H54 (cell line): ENCODE measurements at regions not wholly inside any gene's neighbourhood (a gene's known extent, or its start where the extent isn't known, plus 50 kb on each side); places are given as distances from the start of the nearest gene placed in this dataset.

Source experiments
- DNase-seq: peaks from one replicate; pipeline ENCODE4 v3.0.0; 2011; ENCODE audit warnings: low spot score, mixed read lengths; ENCODE audit not compliant: insufficient read length
- FAIRE-seq: peaks from 3 replicates; lab custom pipeline; 2011; peaks lifted over from hg19 to GRCh38; lab: Jason Lieb, UNC
- POLR2A ChIP-seq: IDR thresholded peaks from 2 replicates; pipeline ENCODE4 v1.6.1; 2011; ENCODE audit warnings: low read depth, mild to moderate bottlenecking, low read length

DNA sequence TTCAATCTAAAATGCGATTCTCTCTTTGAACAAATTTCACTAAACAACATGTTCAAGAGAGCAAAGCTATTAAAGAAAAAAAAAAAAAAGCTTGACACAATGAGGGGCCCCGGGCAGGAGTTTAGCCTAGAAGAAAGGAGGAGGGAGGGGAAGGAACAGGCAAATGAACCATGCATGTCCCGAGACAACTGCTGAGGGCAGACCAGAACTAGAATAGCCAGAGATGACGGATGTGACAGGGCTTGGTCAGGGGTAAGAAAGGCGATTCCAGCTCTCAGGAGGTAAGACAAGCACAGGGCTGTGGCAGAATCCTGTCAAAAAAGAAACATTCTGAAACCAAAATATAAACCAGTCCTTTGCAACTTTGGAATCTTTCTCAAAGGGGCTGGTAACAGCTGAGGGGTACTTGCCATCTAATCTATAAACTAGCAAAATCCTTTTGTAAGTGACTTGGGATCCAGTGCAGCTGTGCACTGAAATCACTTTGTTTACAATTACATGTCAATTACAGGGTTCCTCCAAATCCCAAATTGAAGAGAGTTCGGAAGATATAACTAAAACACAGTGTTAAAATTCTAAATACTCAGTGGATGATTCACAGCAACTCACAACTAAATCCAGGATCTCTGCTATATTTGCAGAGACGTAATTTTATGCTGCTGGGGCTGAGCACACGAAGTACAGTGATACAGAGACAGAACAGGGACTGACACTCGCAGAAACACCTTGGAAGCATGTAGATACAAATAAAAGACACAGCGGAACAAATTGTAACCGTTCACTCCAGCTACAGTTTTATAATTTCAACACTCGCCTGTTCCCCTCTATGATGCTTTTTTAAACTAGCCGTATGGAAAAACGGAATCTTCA lies 567.4 kb upstream of the ZFHX3 start:
- TF ChIP-seq POLR2A: no peak
- FAIRE-seq: no peak
- DNase-seq: no peak

DNA sequence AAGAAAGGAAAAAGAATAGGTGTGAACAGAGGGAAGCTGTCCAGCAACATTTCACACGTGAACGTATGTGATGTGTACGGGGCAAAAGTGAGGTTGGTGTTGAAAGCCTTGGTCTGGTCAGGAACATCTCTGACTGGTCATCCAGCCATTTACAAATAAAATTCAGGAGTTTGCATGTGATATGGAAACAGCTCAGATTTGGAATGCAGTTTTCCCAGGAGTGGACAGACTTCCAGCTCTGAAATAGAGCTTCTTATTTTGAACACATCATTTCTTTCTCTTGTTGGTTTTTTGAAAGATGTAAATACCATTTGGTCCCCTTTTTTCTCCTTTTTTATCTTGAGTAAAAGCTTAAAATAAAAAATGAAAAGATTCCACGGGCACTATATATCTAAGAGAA lies 566.2 kb upstream of the ZFHX3 start:
- FAIRE-seq: no peak
- no peak for DNase-seq
- TF ChIP-seq POLR2A: no peak

DNA sequence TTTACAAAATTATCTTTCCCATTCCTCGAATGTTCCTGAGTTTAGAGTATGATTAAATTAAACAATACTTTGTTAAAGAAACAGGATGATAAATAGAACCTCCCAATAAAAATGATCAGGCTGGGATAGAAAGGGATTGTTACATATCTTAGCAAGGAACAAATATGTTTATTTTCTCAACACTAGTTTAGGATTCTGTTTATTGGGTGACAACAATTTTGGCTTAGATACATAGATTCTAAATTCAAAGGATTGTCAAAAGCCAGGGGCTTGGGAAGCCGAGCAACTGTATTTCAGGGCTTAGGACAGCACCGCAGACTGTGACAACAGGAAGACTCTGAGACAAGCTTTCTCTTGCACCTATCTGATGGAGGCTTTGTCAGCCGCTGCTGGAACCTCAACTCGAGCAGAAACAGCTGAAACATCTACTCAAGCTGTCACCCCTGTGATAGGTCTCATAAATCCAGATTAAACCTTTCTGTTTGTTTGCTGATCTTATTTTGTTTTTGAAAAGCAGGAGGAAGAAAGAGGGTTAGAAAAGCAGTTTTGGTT lies 562.8 kb upstream of the ZFHX3 start:
- no peak for FAIRE-seq
- no peak for TF ChIP-seq POLR2A
- DNase-seq: no peak

DNA sequence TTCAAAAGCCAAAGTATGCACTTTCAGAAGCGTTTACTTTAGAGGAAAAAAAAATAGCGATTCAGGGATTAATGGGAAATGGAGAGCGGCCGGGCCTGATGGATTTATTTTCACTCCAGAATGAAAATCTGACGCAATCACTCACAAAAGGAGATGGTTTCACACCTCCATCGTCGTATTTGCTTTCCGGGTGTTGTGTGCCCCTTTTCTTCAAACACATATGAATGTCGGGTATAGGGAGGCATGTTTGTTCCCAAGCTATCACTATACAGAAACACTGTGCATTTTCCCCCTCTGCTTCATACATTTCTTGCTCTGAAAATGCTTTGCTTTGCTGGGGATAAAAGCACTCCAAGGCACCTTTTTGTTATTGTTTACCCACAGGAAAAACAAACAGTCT lies 562.2 kb upstream of the ZFHX3 start:
- TF ChIP-seq POLR2A: no peak
- no peak for DNase-seq
- no peak for FAIRE-seq

DNA sequence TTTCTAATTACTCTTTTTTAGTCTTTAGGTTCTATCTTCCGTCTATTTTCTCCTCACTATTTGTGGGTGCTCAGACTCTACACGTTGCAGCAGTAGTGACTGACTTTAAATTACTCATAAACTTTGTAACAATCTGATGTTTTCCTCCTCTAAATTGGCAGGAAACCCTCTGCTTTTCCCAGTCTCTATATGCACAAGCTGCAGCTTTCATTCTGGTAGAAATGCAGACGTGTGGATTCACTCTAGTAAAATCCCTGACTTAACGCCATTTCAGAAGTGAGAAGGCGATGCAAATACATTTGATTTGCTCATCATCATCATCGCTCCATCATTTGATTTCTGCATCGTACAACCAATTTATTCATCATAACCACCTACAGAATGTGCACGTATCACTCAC lies 561.0 kb upstream of the ZFHX3 start:
- DNase-seq: no peak
- no peak for FAIRE-seq
- no peak for TF ChIP-seq POLR2A

DNA sequence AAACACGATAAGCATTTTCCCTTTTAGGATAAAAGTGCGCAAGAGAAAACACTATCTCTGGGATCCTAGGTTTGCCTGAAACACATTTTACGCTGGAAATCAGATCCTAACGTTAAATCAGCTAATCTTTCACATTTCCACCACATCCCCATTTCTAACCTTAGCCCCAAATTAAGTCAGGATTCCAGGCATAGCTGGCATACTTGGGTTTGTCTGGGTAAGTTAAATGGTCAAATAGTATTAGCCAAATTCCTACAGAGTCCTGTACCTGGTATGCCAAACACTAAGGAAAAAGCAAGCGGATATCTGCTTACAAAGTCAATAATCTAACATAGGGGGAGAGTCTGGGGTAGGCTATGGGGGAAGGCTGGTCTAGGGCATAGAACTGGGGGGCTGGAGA lies 557.4 kb upstream of the ZFHX3 start:
- FAIRE-seq: no peak
- DNase-seq: no peak
- TF ChIP-seq POLR2A: no peak

DNA sequence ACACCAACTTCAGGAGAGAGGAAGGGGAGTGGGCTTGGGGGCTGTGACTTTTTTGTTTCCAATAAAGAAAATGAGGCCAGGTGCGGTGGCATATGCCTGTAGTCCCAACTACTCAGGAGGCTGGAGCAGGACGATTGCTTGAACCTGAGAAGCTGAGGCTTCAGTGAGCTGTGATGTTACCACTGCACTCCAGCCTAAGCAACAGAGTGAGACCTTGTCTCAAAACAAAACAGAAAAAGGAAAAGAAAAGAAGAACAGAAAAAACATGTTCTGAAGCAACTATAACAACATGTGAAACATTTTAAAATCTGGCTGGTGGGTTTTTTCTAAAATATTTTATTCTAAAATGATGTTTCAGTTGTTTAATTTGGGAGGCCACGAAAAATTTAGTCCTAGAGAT lies 554.0 kb upstream of the ZFHX3 start:
- no peak for TF ChIP-seq POLR2A
- FAIRE-seq (no peak), DNase-seq (no peak)

DNA sequence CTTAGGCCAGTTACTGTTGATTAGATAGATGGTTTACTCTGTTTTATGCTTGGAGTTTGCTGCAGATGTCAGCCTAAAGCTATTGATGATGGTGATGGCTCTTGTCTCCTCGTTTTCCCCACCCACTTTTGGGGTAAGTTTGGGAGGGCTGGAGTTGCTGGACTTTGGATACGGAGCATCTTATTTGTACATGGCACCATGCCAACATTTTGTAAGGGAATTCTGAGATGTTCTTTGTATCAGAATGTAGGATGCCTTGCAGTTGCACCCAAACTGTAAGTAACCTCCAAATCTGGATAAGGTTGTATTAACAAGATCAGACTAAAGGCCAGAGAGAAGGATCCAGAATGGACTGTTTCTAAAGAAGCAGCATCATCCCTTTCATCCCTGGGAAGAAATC lies 551.9 kb upstream of the ZFHX3 start:
- DNase-seq (no peak), FAIRE-seq (no peak)
- no peak for TF ChIP-seq POLR2A

DNA sequence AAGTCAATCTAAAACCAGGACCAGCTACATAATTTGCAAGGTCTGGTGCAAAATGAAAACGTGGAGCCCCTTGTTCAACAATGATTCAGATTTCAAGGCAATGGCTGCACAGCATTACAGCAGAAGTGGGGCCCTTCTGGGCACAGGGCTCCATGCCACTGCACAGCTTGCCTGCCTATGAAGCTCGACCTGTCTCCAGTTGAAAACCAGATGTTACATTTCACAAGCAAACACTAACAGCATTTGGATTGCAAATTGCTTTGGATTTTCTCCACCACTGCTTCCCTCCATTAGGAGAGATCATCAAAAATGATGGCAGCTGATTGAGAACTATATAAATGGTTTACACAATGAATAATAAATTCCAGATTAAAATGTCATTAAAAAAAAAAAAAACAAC lies 551.4 kb upstream of the ZFHX3 start:
- DNase-seq: no peak
- no peak for FAIRE-seq
- TF ChIP-seq POLR2A: no peak

DNA sequence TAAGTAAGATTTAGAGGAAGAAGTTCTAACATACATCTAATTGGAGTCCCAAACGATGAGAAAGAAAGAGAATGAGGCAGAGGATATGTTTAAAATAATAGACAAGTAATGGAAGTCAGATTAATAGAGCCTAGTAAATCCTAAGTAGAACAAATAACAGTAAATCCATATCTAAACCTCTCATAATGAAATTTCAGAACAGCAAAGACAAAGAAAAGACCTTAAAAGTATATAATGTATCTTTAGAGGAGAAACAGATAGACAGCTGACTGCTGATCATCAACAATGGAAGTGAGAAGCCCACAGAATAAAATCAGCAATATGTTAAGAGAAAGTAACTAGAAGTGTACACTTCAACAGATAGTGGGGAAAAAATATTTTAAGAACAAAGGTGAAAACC lies 536.2 kb upstream of the ZFHX3 start:
- DNase-seq (no peak), FAIRE-seq (no peak)
- no peak for TF ChIP-seq POLR2A

DNA sequence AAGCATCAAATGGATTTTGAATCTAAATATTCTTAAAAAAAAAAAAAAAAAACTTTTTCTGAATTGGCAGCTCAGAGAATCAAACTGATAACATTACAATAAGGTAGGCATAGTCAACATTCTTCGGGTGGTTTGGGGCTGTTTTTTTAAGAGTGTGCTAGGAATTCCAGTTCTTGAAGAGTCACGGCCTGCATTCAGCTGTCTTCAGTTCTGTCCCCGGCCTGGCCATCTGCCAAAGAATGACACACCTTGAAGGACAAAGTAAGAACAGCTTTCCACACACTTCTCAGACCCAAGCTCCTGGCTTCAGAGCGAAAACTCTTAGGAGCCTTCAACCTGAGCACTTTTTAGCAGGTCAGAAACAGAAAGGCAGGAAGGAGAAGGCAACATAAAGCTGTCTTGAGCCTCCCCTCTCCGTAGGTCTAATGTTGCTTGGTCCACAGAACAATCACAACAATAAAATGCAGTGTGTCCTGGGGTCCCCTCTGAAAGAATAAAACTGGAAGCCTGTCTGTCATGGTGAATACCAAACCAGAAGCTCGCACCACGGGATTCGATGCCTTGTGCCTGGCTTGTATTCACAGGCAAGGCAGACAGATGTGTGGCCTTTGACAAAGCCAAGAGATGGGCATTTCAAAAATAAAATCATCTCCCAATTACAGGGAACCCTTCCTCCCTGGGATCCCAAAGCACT lies 524.4 kb upstream of the ZFHX3 start:
- no peak for FAIRE-seq
- DNase-seq: no peak
- no peak for TF ChIP-seq POLR2A

DNA sequence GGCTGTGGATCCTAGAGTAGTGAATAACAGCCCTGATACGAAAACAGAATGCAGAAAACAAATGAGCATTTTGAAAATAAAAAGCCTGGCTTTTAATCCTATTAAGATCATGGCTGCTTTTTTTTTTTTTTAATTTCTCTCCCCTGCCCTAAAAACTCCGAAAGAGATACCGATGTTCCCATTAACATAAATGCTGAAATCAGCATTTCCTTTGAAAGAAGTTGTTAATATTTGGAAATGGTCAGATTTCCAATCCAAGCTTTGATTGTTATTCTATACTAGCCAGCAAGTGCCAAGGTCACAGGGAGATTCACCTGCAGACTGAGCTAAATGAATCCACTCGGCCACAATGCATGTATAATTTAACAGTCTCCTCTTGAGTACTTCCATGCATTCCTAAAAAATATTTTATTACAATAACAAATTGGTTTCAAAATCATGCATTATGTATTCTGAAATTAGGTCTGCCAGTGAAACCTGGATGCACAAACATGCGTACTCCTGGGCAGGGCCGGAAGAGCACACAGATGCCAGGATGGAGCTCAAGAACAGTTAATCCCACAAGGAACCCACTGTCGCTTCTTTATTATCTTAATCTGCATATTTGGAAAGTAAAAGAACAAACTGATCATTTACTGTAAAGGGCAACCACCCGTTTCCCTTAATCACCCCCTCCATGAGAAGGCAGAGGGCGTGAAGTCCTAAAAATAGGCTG lies 521.5 kb upstream of the ZFHX3 start:
- FAIRE-seq (no peak), DNase-seq (no peak)
- no peak for TF ChIP-seq POLR2A

DNA sequence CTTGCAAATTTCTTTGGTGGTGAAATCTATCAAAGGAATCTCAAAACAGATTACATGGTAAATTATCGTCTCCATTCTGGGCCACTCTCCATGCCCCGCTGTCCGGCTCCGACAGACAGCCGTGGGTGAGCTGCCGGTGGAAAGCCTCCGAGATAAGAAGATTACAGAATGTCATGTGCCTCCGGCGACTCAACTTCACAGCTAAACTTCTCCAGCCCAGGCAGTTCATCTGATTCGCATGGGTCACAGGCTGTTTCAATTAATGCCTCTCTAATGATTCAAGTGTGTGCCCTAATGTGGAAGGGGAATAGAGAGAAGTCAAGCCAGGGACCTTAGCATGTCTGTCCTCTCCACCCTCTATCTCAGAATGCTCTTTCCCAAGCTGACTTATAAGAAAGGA lies 520.8 kb upstream of the ZFHX3 start:
- FAIRE-seq: no peak
- no peak for TF ChIP-seq POLR2A

DNA sequence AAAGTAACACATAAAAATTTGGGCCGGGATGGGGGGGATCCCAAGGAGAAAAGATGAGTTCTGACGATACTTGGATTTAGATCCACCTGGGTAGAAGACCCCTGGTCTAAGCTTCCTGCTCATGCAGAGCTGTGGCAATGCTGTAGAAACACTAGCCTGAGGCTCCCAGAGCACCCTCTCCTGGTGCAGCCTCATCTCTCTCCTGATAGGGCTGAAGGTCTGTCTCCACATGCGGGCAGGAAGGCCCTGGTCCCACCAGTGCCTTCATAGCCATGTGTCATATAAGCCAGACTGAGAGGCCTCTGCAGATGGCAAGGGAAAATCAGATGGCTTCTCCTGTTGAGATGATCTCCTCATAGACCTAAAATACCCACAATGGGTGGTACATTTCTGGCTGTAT lies 518.0 kb upstream of the ZFHX3 start:
- no peak for TF ChIP-seq POLR2A
- DNase-seq: no peak
- FAIRE-seq: no peak

More for the DNA sequence above, 520.8 kb upstream of the ZFHX3 start:
- no peak for DNase-seq
